GM13976 (cell line): ENCODE measurements at regions not wholly inside any gene's neighbourhood (a gene's known extent, or its start where the extent isn't known, plus 50 kb on each side); places are given as distances from the start of the nearest gene placed in this dataset.
"Not testable (repeated sequence)": the region's sequence is repeated elsewhere in the genome, so short reads cannot be mapped to it uniquely, and the experiment has no call there.

ENCODE experiments used
- DNase-seq: peaks from one replicate; pipeline ENCODE4 v3.0.0; 2012; ENCODE audit warnings: low spot score
- CTCF ChIP-seq: IDR thresholded peaks from 2 replicates; pipeline ENCODE4 v1.5.1; 2012; ENCODE audit warnings: borderline replicate concordance, mild to moderate bottlenecking; ENCODE audit not compliant: insufficient read depth; ENCODE audit errors: extremely low read depth, missing control alignments, control extremely low read depth
- in situ Hi-C: fragments of 300-500 bp; cut with MboI; formaldehyde crosslinking; loops from one replicate; pipeline ENCODE4 v1.12.0; 2022; ENCODE audit warnings: low sequenced_read_pairs, mixed read lengths, inconsistent platforms; ENCODE audit not compliant: unreplicated experiment

GRCh38 chr1:99507906-99508732 lies 137.8 kb upstream of the PALMD start:
- in situ Hi-C loops, result no loop called here
- no peak for DNase-seq
- TF ChIP-seq CTCF, result no peak

- DNase-seq, in situ Hi-C loops: not testable (repeated sequence)
These were observed 137.0 kb upstream of the PALMD start for GRCh38 chr1:99508733-99509445.

GRCh38 chr1:99514823-99515552 lies 130.9 kb upstream of the PALMD start:
- DNase-seq, in situ Hi-C loops: not testable (repeated sequence)

- no peak for TF ChIP-seq CTCF
- in situ Hi-C loops, result no loop called here
- DNase-seq, result no peak
These were observed 129.8 kb upstream of the PALMD start for GRCh38 chr1:99516141-99516540.

GRCh38 chr1:99520121-99520520 lies 125.8 kb upstream of the PALMD start:
- in situ Hi-C loops, result no loop called here

GRCh38 chr1:99525331-99525730 lies 120.6 kb upstream of the PALMD start:
- DNase-seq, result no peak
- in situ Hi-C loops, result no loop called here
- TF ChIP-seq CTCF, result no peak

More at GRCh38 chr1:99520121-99520520, 125.8 kb upstream of the PALMD start:
- TF ChIP-seq CTCF, result no peak
- DNase-seq, result no peak

GRCh38 chr1:99527078-99527477 lies 118.8 kb upstream of the PALMD start:
- DNase-seq, result no peak
- TF ChIP-seq CTCF, result no peak
- in situ Hi-C loops, result no loop called here
